ENCODE measurements at regions not wholly inside any gene's neighbourhood (a gene's known extent, or its start where the extent isn't known, plus 50 kb on each side); places are given as distances from the start of the nearest gene placed in this dataset.
"Not testable (repeated sequence)": the region's sequence is repeated elsewhere in the genome, so short reads cannot be mapped to it uniquely, and the experiment has no call there.

GRCh38 chr5:1965925-1966324, 83.2 kb upstream of the IRX4 start:
- peaks cover 1% of the 10 kb centered on the region for H3K27me3 Mint-ChIP-seq (ENCODE audit: insufficient read depth)
- intact Hi-C loops (cut with micrococcal nuclease), result no loop called here

GRCh38 chr5:1963941-1964451, 81.3 kb upstream of the IRX4 start:
- Mint-ChIP-seq H3K27me3 (ENCODE audit: insufficient read depth) (peaks cover 1% of the 10 kb centered on the region), H3K9me3 (no peaks in the 10 kb centered on the region), H3K4me1 (ENCODE audit: low read depth) (no peaks in the 10 kb centered on the region), H3K4me3 (no peak overlapping the region), H3K36me3 (ENCODE audit: low read depth) (no peaks in the 10 kb centered on the region), H3K27ac (no peak overlapping the region)
- intact Hi-C loops (cut with micrococcal nuclease), result no loop called here
- DNase-seq (ENCODE audit: low spot score), result no peak

More at GRCh38 chr5:1965925-1966324, 83.2 kb upstream of the IRX4 start:
- no peaks in the 10 kb centered on the region for H3K4me1 Mint-ChIP-seq (ENCODE audit: low read depth)
- H3K27ac Mint-ChIP-seq, result no peak overlapping the region
- H3K36me3 Mint-ChIP-seq (ENCODE audit: low read depth), result no peaks in the 10 kb centered on the region
- H3K9me3 Mint-ChIP-seq, result no peaks in the 10 kb centered on the region
- no peak for DNase-seq (ENCODE audit: low spot score)
- no peak overlapping the region for H3K4me3 Mint-ChIP-seq

GRCh38 chr5:1963358-1963757, 80.6 kb upstream of the IRX4 start:
- H3K27ac Mint-ChIP-seq, result no peak overlapping the region
- intact Hi-C loops (cut with micrococcal nuclease), result no loop called here
- no peak for DNase-seq (ENCODE audit: low spot score)
- H3K9me3 Mint-ChIP-seq, result no peaks in the 10 kb centered on the region
- H3K4me3 Mint-ChIP-seq, result no peak overlapping the region
- no peaks in the 10 kb centered on the region for H3K36me3 Mint-ChIP-seq (ENCODE audit: low read depth)
- H3K27me3 Mint-ChIP-seq (ENCODE audit: insufficient read depth), result no peaks in the 10 kb centered on the region
- no peaks in the 10 kb centered on the region for H3K4me1 Mint-ChIP-seq (ENCODE audit: low read depth)

DNA sequence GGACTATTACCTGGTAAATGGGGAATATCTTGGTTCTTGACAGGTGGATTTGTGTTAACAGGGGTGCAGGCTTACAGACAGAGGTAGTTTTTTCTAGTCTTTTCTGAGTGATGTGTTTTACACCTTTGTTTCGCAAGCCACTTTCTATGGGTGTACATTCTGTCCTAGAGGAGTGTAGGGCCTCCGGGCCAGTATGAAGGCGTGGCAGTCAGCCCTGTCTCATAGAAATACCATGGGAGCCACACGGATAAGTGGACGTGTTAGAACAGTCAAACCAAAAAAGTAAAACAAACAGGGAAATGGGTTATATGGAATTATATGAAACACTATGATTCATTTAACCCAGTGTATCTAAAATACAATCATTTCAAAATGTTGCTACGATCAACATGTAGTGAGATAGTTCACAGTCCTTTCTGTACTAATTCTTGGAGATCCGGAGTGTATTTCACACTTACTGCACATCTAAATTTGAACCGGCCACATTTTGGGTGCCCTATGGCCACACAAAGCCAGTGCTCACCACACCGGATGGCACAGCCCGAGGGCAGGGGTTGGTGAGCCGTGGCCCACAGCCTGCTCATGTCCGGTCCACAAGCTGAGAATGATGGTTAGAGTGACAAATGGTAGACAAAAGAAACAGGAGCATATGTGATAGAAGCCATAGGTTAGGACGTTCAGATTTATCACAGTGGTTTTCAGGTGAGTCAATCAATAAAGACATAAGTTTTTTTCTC, 80.1 kb upstream of the IRX4 start:
- intact Hi-C loops (cut with micrococcal nuclease), result no loop called here
- H3K27me3 Mint-ChIP-seq (ENCODE audit: insufficient read depth), result no peaks in the 10 kb centered on the region
- no peaks in the 10 kb centered on the region for H3K36me3 Mint-ChIP-seq (ENCODE audit: low read depth)
- no peak overlapping the region for H3K27ac Mint-ChIP-seq
- H3K4me1 Mint-ChIP-seq (ENCODE audit: low read depth), result no peaks in the 10 kb centered on the region
- no peak for DNase-seq (ENCODE audit: low spot score)
- no peaks in the 10 kb centered on the region for H3K9me3 Mint-ChIP-seq
- no peak overlapping the region for H3K4me3 Mint-ChIP-seq

- Mint-ChIP-seq H3K9me3 (no peaks in the 10 kb centered on the region), H3K4me1 (ENCODE audit: low read depth) (no peaks in the 10 kb centered on the region), H3K27ac (no peak overlapping the region), H3K36me3 (ENCODE audit: low read depth) (no peaks in the 10 kb centered on the region), H3K27me3 (ENCODE audit: insufficient read depth) (no peaks in the 10 kb centered on the region), H3K4me3 (no peak overlapping the region)
- intact Hi-C loops (cut with micrococcal nuclease), result no loop called here
- DNase-seq (ENCODE audit: low spot score), result no peak
Observed at GRCh38 chr5:1961952-1962595, 79.3 kb upstream of the IRX4 start.

DNA sequence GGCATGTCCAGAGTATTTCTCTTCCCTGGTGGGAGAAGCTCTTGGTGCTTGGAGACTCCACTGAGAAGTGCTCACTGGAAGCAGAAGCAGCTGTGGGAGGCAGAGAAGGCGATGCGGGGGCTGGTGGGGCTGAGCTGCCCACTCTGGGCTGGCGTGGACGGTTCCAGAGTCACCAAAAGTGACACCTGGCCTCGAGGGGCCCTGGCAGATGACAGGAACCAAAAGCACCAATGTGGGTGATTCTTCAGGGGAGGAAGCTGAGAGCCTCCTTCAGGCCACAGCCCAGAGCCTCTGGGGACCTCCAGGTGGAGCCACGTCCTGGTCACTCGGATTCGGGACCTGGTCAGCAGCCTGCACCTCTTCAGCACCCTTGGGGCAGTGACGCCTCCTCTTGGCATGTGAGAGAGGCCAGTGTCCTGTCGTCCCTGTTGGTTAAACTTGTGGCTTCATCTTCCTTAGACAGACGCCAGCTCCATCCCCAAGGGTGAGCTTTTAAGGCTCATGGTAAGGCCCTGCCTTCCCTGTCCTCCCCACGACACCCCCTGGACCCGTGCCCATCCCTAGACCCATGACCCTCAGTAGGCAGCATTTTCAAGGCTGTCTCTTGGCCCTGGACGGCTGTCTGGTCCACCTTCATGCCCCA, 78.7 kb upstream of the IRX4 start:
- intact Hi-C loops (cut with micrococcal nuclease), result no loop called here

DNA sequence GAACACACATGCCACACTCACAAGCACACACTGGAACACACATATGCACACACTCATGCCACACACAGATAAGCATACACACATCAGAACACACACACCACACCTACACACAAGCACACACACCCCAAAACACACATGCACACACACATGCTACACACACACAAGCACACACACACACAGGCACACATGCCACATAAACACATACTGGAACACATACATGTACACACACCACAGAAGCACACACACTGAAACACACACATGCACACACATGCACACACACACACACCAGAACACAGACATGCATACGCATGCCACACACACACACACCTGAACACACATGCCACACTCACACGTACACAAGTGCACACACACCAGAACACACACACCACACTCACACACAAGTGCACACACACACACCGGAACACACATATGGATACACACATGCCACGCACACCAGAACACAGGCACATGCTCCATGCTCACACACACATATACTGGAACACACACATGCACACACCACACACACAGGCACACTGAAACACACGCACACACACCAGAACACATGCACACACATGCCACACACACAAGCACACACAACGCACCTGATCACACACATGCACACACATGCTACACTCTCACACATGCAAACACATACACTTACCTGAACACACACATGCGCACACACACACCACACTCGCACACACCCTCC, 78.0 kb upstream of the IRX4 start:
- intact Hi-C loops (cut with micrococcal nuclease), result no loop called here
- H3K9me3 Mint-ChIP-seq, result no peaks in the 10 kb centered on the region
- no peak for DNase-seq (ENCODE audit: low spot score)
- no peak overlapping the region for H3K27ac Mint-ChIP-seq
- H3K36me3 Mint-ChIP-seq (ENCODE audit: low read depth), result no peaks in the 10 kb centered on the region
- no peaks in the 10 kb centered on the region for H3K4me1 Mint-ChIP-seq (ENCODE audit: low read depth)
- H3K27me3 Mint-ChIP-seq (ENCODE audit: insufficient read depth), result no peaks in the 10 kb centered on the region
- H3K4me3 Mint-ChIP-seq, result no peak overlapping the region

More for the DNA sequence above, 78.7 kb upstream of the IRX4 start:
- no peaks in the 10 kb centered on the region for H3K27me3 Mint-ChIP-seq (ENCODE audit: insufficient read depth)
- H3K36me3 Mint-ChIP-seq (ENCODE audit: low read depth), result no peaks in the 10 kb centered on the region
- no peak overlapping the region for H3K4me3 Mint-ChIP-seq
- H3K4me1 Mint-ChIP-seq (ENCODE audit: low read depth), result no peaks in the 10 kb centered on the region
- no peak overlapping the region for H3K27ac Mint-ChIP-seq
- H3K9me3 Mint-ChIP-seq, result no peaks in the 10 kb centered on the region
- no peak for DNase-seq (ENCODE audit: low spot score)

- H3K27me3 Mint-ChIP-seq (ENCODE audit: insufficient read depth), result no peaks in the 10 kb centered on the region
- intact Hi-C loops (cut with micrococcal nuclease), result no loop called here
- no peak for DNase-seq (ENCODE audit: low spot score)
- no peak overlapping the region for H3K4me3 Mint-ChIP-seq
- H3K9me3 Mint-ChIP-seq, result no peaks in the 10 kb centered on the region
- no peaks in the 10 kb centered on the region for H3K36me3 Mint-ChIP-seq (ENCODE audit: low read depth)
- H3K4me1 Mint-ChIP-seq (ENCODE audit: low read depth), result no peaks in the 10 kb centered on the region
- no peak overlapping the region for H3K27ac Mint-ChIP-seq
Observed at GRCh38 chr5:1959725-1960581, 77.2 kb upstream of the IRX4 start.

- intact Hi-C loops (cut with micrococcal nuclease), result no loop called here
- no peaks in the 10 kb centered on the region for H3K36me3 Mint-ChIP-seq (ENCODE audit: low read depth)
- no peaks in the 10 kb centered on the region for H3K27me3 Mint-ChIP-seq (ENCODE audit: insufficient read depth)
- no peaks in the 10 kb centered on the region for H3K9me3 Mint-ChIP-seq
- H3K4me3 Mint-ChIP-seq, result no peak overlapping the region
- no peak overlapping the region for H3K27ac Mint-ChIP-seq
- H3K4me1 Mint-ChIP-seq (ENCODE audit: low read depth), result no peaks in the 10 kb centered on the region
- DNase-seq (ENCODE audit: low spot score), result no peak
Observed at GRCh38 chr5:1959231-1959630, 76.5 kb upstream of the IRX4 start.

GRCh38 chr5:1958211-1959010, 75.7 kb upstream of the IRX4 start:
- H3K4me3 Mint-ChIP-seq, result no peak overlapping the region
- DNase-seq (ENCODE audit: low spot score), result no peak
- H3K27ac Mint-ChIP-seq, result no peak overlapping the region
- no peaks in the 10 kb centered on the region for H3K9me3 Mint-ChIP-seq
- H3K4me1 Mint-ChIP-seq (ENCODE audit: low read depth), result no peaks in the 10 kb centered on the region
- H3K36me3 Mint-ChIP-seq (ENCODE audit: low read depth), result no peaks in the 10 kb centered on the region
- no peaks in the 10 kb centered on the region for H3K27me3 Mint-ChIP-seq (ENCODE audit: insufficient read depth)
- intact Hi-C loops (cut with micrococcal nuclease), result no loop called here

- no peaks in the 10 kb centered on the region for H3K36me3 Mint-ChIP-seq (ENCODE audit: low read depth)
- no peak for DNase-seq (ENCODE audit: low spot score)
- H3K4me3 Mint-ChIP-seq, result no peak overlapping the region
- no peaks in the 10 kb centered on the region for H3K4me1 Mint-ChIP-seq (ENCODE audit: low read depth)
- no peaks in the 10 kb centered on the region for H3K9me3 Mint-ChIP-seq
- peaks cover 6% of the 10 kb centered on the region for H3K27me3 Mint-ChIP-seq (ENCODE audit: insufficient read depth)
- H3K27ac Mint-ChIP-seq, result no peak overlapping the region
- intact Hi-C loops (cut with micrococcal nuclease), result no loop called here
Observed at GRCh38 chr5:1955586-1955985, 72.9 kb upstream of the IRX4 start.

DNA sequence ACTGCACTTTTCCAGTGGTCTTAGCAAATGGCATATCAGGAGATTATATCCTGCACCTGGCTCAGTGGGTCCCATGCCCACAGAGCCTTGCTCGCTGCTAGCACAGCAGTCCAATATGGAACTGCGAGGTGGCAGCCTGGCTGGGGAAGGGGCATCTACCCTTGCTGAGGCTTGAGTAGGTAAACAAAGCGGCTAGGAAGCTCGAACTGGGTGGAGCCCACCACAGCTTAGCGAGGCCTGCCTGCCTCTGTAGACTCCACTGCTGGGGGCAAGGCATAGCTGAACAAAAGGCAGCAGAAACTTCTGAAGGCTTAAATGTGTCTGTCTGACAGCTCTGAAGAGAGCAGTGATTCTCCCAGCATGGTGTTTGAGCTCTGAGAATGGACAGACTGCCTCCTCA, 71.0 kb upstream of the IRX4 start:
- intact Hi-C loops (cut with micrococcal nuclease); H3K4me1 Mint-ChIP-seq (ENCODE audit: low read depth); H3K4me3 Mint-ChIP-seq; H3K27ac Mint-ChIP-seq; H3K27me3 Mint-ChIP-seq (ENCODE audit: insufficient read depth); DNase-seq (ENCODE audit: low spot score); H3K9me3 Mint-ChIP-seq; H3K36me3 Mint-ChIP-seq (ENCODE audit: low read depth): not testable (repeated sequence)
